Thyroid gland (tissue), 4 donors: ENCODE measurements at regions not wholly inside any gene's neighbourhood (a gene's known extent, or its start where the extent isn't known, plus 50 kb on each side); places are given as distances from the start of the nearest gene placed in this dataset.
A peak's percentile ranks its signal among the peaks of the same experiment; 100 is the strongest.

Source experiments
- DNase-seq, 2 donors: peaks; one replicate each; pipeline ENCODE4 v3.0.0-alpha.2; 2019
- H3K27ac ChIP-seq, 3 donors: fragments of 200-600 bp; sonication (generic); 1 replicate in 2 of 3; 2 replicates in 1 of 3; pipeline ENCODE4 v1.5.1; 2016 to 2019; ENCODE audit warnings: mild to moderate bottlenecking in 1 of 3, moderate library complexity in 1 of 3
- H3K27me3 ChIP-seq: fragments of 200-600 bp; sonication (generic); one replicate; pipeline ENCODE4 v1.5.1; 2019
- H3K36me3 ChIP-seq, 2 donors: fragments of 200-600 bp; sonication (generic); one replicate each; pipeline ENCODE4 v1.5.1; 2016 to 2019
- H3K4me1 ChIP-seq, 2 donors: fragments of 200-600 bp; sonication (generic); one replicate each; pipeline ENCODE4 v1.5.1; 2017 to 2019
- H3K4me3 ChIP-seq, 3 donors: fragments of 200-600 bp; sonication (generic); replicated peaks in 1 of 3; 1 replicate in 2 of 3; 2 replicates in 1 of 3; pipeline ENCODE4 v1.5.1; 2016; ENCODE audit warnings: mild to moderate bottlenecking in 1 of 3
- H3K9me3 ChIP-seq: fragments of 200-600 bp; sonication (generic); one replicate; pipeline ENCODE4 v1.5.1; 2017
- CTCF ChIP-seq, 6 experiments: fragments of 200-600 bp in 3 of 6; fragments of 450-650 bp in 3 of 6; sonication (generic) in 3 of 6; IDR thresholded peaks; one replicate each; pipeline ENCODE4 v1.5.1; 2016 to 2019; ENCODE audit warnings: antibody characterized with exemption in 6 of 6, mild to moderate bottlenecking in 2 of 6, inconsistent platforms in 1 of 6, moderate library complexity in 1 of 6
- POLR2A ChIP-seq, 2 donors: fragments of 450-650 bp; IDR thresholded peaks; one replicate each; pipeline ENCODE4 v1.6.1; 2017; ENCODE audit warnings: antibody characterized with exemption in 2 of 2, mild to moderate bottlenecking in 2 of 2, moderate library complexity in 1 of 2
- WGBS, 2 donors: methylation state at CpG; one replicate each; pipeline ENCODE4 v1.1.5; 2017; 5-methylcytosine and 5-hydroxymethylcytosine counted together
- intact Hi-C: fragments of 100-400 bp; cut with DNase I; formaldehyde crosslinking; loops from one replicate; pipeline ENCODE4 v1.15.1; 2023

GRCh38 chr2:176960736-176961520, 251.7 kb upstream of the HNRNPA3 start:
- no peaks in the 10 kb centered on the region for H3K36me3 ChIP-seq
- H3K4me1 ChIP-seq, result no peaks in the 10 kb centered on the region
- intact Hi-C loops, result no loop called here
- peak in 1 of 2 donors; percentile 2 for DNase-seq
- 48 to 61% methylated on average over 7 of the region's 7 CpGs for WGBS, 2 donors
- no peaks in the 10 kb centered on the region for H3K9me3 ChIP-seq
- no peaks in the 10 kb centered on the region for H3K27me3 ChIP-seq
- H3K4me3 ChIP-seq, result no peak overlapping the region
- H3K27ac ChIP-seq, result no peak overlapping the region
- TF ChIP-seq CTCF (IDR thresholded peaks at IDR 0.05) (no peak), POLR2A (IDR thresholded peaks at IDR 0.05) (no peak)

DNA sequence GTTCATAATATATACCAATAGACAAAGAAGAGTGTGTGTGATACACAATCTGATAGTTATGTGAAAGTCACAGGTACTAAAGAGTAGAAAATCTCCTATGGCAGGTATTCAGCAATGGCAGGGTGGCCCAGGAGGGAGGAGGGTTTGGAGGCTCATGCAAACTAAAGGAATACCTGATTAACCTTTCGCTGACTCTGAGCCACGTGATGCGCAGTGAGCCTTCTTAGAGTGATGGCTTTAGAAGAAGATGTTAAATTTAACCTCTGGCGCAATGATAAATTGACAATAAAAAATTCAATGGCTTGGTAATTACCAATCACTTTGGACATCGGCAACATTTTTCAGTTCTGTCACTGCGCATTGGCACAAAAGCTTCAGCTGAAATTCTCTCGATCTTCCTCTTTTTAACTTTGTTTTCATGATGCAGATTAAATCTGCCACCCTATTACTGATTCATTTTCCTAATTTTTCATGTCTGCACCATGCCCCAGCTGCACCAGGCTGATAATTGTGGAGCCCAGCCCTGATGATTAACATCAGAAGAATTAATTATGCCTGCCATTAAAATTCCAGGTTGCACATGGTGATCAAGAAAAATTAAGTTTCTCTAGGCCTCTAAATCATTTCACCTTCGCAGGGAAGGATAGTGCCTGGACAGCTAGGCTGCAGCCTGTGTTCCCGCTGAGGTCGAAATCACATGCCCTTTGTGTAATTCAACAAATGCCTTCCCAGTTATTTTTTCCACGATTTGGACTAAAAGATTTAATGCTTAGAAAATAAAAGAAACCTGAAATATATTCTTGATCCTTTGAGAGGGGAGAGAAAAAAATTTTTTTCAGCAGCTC, 250.6 kb upstream of the HNRNPA3 start:
- no peak for DNase-seq
- Histone ChIP-seq H3K27me3 (no peaks in the 10 kb centered on the region), H3K36me3 (no peaks in the 10 kb centered on the region), H3K9me3 (no peaks in the 10 kb centered on the region), H3K4me3 (no peak overlapping the region), H3K27ac (no peak overlapping the region), H3K4me1 (no peaks in the 10 kb centered on the region)
- WGBS, 2 donors, result 90 to 92% methylated on average over 11 of the region's 11 CpGs
- no peak for TF ChIP-seq POLR2A (IDR thresholded peaks at IDR 0.05)
- no peak for TF ChIP-seq CTCF (IDR thresholded peaks at IDR 0.05)
- intact Hi-C loops, result no loop called here

DNA sequence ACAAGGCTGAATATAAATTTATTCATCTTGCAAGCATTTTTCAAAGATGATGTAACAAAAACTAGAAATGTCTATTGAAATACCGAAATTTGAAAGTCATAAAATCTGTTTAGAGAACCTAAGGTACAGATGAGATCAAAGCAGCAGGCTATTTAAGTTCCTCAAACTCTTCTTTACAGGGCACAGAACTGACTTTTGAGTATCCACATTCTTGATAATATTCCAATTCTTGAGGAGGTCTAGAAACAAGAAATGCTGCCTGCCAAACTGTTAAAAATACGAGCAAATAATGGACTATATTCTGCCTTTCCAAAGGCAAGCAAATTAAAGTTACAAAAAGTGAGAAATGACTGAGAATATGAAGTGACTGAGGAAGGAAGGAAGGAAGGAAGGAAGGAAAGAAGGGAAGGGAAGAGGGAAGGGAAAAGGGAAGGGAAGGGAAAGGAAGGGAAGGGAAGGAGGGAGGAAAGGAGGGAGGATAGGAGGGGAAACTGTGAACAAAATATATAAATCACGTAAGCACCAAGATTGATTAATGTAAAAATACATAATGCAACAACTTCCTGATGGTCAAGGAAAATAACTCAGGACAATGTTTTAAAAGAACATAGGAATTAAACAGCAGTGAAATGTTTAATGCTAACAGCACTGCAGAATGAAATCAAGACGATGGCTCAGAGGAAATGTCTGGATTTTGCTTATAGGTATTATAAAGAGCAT, 248.9 kb upstream of the HNRNPA3 start:
- TF ChIP-seq CTCF (IDR thresholded peaks at IDR 0.05), result no peak
- H3K36me3 ChIP-seq, result no peaks in the 10 kb centered on the region
- no peak overlapping the region for H3K27ac ChIP-seq
- intact Hi-C loops, result no loop called here
- no peaks in the 10 kb centered on the region for H3K4me1 ChIP-seq
- DNase-seq, result no peak
- 35 to 39% methylated on average over 4 of the region's 4 CpGs for WGBS, 2 donors
- H3K9me3 ChIP-seq, result no peaks in the 10 kb centered on the region
- no peak overlapping the region for H3K4me3 ChIP-seq
- no peaks in the 10 kb centered on the region for H3K27me3 ChIP-seq

- Histone ChIP-seq H3K36me3 (no peaks in the 10 kb centered on the region), H3K9me3 (no peaks in the 10 kb centered on the region), H3K4me1 (no peaks in the 10 kb centered on the region), H3K27ac (no peak overlapping the region), H3K27me3 (no peaks in the 10 kb centered on the region), H3K4me3 (no peak overlapping the region)
- DNase-seq, result no peak
- TF ChIP-seq POLR2A (IDR thresholded peaks at IDR 0.05) (no peak), CTCF (IDR thresholded peaks at IDR 0.05) (no peak)
- intact Hi-C loops, result no loop called here
Measured at GRCh38 chr2:176967911-176968450, 244.6 kb upstream of the HNRNPA3 start.
